ENCODE measurements at regions not wholly inside any gene's neighbourhood (a gene's known extent, or its start where the extent isn't known, plus 50 kb on each side); places are given as distances from the start of the nearest gene placed in this dataset.

DNA sequence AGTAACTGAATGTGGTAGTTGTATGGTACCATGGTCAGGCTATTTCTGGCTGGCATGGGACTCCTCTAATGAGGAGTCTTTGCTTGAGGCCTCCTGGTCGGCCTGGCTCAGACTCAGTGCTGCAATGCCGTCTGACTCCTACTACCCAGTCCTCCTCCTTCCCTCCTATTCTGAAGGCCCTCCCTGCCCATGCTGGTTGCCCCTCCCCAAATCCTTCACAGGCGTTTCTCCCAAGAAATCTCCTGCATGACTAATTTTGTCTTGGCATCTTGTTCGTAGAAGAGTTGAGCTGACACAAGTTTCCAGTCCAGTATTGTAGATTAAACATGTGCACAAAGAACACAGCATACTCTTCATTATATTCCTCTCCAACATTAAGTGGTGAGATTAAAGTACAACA, 115.5 kb downstream of the NFKBIZ start:
- TF ChIP-seq, protein P1, sequence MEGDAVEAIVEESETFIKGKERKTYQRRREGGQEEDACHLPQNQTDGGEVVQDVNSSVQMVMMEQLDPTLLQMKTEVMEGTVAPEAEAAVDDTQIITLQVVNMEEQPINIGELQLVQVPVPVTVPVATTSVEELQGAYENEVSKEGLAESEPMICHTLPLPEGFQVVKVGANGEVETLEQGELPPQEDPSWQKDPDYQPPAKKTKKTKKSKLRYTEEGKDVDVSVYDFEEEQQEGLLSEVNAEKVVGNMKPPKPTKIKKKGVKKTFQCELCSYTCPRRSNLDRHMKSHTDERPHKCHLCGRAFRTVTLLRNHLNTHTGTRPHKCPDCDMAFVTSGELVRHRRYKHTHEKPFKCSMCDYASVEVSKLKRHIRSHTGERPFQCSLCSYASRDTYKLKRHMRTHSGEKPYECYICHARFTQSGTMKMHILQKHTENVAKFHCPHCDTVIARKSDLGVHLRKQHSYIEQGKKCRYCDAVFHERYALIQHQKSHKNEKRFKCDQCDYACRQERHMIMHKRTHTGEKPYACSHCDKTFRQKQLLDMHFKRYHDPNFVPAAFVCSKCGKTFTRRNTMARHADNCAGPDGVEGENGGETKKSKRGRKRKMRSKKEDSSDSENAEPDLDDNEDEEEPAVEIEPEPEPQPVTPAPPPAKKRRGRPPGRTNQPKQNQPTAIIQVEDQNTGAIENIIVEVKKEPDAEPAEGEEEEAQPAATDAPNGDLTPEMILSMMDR (IDR thresholded peaks at IDR 0.05; ENCODE audit: extremely low read depth in 1 of 2, insufficient read depth in 1 of 2, low read depth in 1 of 2, low read length in 2 of 2) = no peak
- TF ChIP-seq POLR2AphosphoS5 (IDR thresholded peaks at IDR 0.05; ENCODE audit: insufficient read depth, low read depth, low read length) (no peak), POLR2A (IDR thresholded peaks at IDR 0.05; ENCODE audit: low read depth, low read length) (no peak), MYC (IDR thresholded peaks at IDR 0.05; ENCODE audit: low read depth, low read length) (no peak), EZH2 (IDR thresholded peaks at IDR 0.05; ENCODE audit: borderline replicate concordance, low read depth, low read length, severe bottlenecking) (no peak)
